GM12878 (cell line): ENCODE measurements at regions not wholly inside any gene's neighbourhood (a gene's known extent, or its start where the extent isn't known, plus 50 kb on each side); places are given as distances from the start of the nearest gene placed in this dataset.

Experiments
- ATAC-seq: fragments of 200-7000 bp; cut with Tn5 transposase; 3 replicates; pipeline ENCODE4 v1.9.1; 2020; ENCODE audit warnings: mild to moderate bottlenecking, moderate library complexity
- BruUV-seq: library from RNA; stranded (reverse); fragments of 400-500 nt; replicated peaks from 2 replicates; lab custom pipeline; 2021; lab: Mats Ljungman, UMichigan
- CTCF ChIA-PET: fragments of 300-600 bp; sonication (Branson Sonifier 250); formaldehyde crosslinking; extraction: SDS; loops from one replicate; lab custom pipeline; 2021; ENCODE audit warnings: inconsistent platforms; lab: Yijun Ruan, JAX
- POLR2A ChIA-PET: fragments of 350-600 bp; formaldehyde crosslinking; extraction: SDS; loops from one replicate; lab custom pipeline; 2021; ENCODE audit warnings: inconsistent platforms; lab: Charles Lee
- RAD21 ChIA-PET: fragments of 300-600 bp; sonication (Branson Sonifier 250); formaldehyde crosslinking; loops from one replicate; lab custom pipeline; 2023; ENCODE audit warnings: antibody characterized with exemption; ENCODE audit not compliant: unreplicated experiment; lab: Charles Lee
- SMC1A ChIA-PET: fragments of 300-600 bp; sonication (Branson Sonifier 250); formaldehyde crosslinking; loops from one replicate; lab custom pipeline; 2023; ENCODE audit not compliant: unreplicated experiment, uncharacterized antibody; lab: Charles Lee
- DNase-seq: peaks from one replicate; pipeline ENCODE4 v3.0.0-alpha.2; 2011; ENCODE audit warnings: low read depth, low spot score
- FAIRE-seq: peaks from 3 replicates; lab custom pipeline; 2011; peaks lifted over from hg19 to GRCh38; lab: Jason Lieb, UNC
- H2AFZ ChIP-seq: 2 replicates; pipeline ENCODE4 v1.6.0; 2011; ENCODE audit warnings: low read depth, low read length, control low read depth; ENCODE audit not compliant: control insufficient read depth
- H3K27ac ChIP-seq: 2 replicates; pipeline ENCODE4 v1.5.1; 2011; ENCODE audit warnings: control low read depth; ENCODE audit not compliant: control insufficient read depth, insufficient read depth
- H3K27me3 ChIP-seq, 2 experiments: replicated peaks in 1 of 2; 2 replicates each; pipeline versions ENCODE4 v1.6.0 to v1.6.1; 2011; ENCODE audit warnings: low read length in 1 of 2; ENCODE audit not compliant: control insufficient read depth in 2 of 2, insufficient read depth in 2 of 2
- H3K36me3 ChIP-seq, 2 experiments: 2 replicates each; pipeline ENCODE4 v1.5.1; 2011; ENCODE audit warnings: low read length in 1 of 2; ENCODE audit not compliant: control insufficient read depth in 2 of 2, insufficient read depth in 2 of 2
- H3K4me1 ChIP-seq: 2 replicates; pipeline ENCODE4 v1.6.1; 2011; ENCODE audit warnings: mild to moderate bottlenecking, low read length, moderate library complexity, mixed read lengths; ENCODE audit not compliant: control insufficient read depth, insufficient read depth
- H3K4me2 ChIP-seq: 2 replicates; pipeline ENCODE4 v1.6.0; 2011; ENCODE audit warnings: control low read depth; ENCODE audit not compliant: control insufficient read depth, insufficient read depth
- H3K4me3 ChIP-seq: fragments of 200-600 bp; sonication (generic); 2 replicates; pipeline ENCODE4 v1.5.1; 2016
- H3K79me2 ChIP-seq: 2 replicates; pipeline ENCODE4 v1.6.0; 2011; ENCODE audit warnings: low read length; ENCODE audit not compliant: control insufficient read depth, insufficient read depth
- H3K9ac ChIP-seq: 2 replicates; pipeline ENCODE4 v1.8.0; 2011; ENCODE audit warnings: low read length, control low read depth, mixed read lengths; ENCODE audit not compliant: control insufficient read depth, insufficient read depth
- H3K9me3 ChIP-seq: replicated peaks from 3 replicates; pipeline ENCODE4 v1.5.1; 2011; ENCODE audit warnings: mild to moderate bottlenecking, low read length; ENCODE audit not compliant: control insufficient read depth, insufficient read depth
- H4K20me1 ChIP-seq: 2 replicates; pipeline ENCODE4 v1.6.0; 2011; ENCODE audit not compliant: control insufficient read depth, insufficient read depth
- ASH2L ChIP-seq: fragments of 300-600, 200-600 bp; sonication (generic); IDR thresholded peaks from 2 replicates; pipeline ENCODE4 v1.6.1; 2017; ENCODE audit warnings: low read depth, mild to moderate bottlenecking, borderline replicate concordance
- CTCF ChIP-seq, 3 experiments: IDR thresholded peaks in 2 of 3; conservative IDR thresholded peaks in 1 of 3; 2 replicates each; pipeline ENCODE4 v1.5.1; 2011; ENCODE audit warnings: low read depth in 3 of 3, low read length in 3 of 3, mild to moderate bottlenecking in 3 of 3, control low read depth in 2 of 3, moderate library complexity in 2 of 3, inconsistent platforms in 1 of 3, mixed read lengths in 1 of 3; ENCODE audit not compliant: control insufficient read depth in 2 of 3, insufficient read depth in 1 of 3; ENCODE audit errors: extremely low read depth in 1 of 3
- DPF2 ChIP-seq: fragments of 450-650 bp; IDR thresholded peaks from 2 replicates; pipeline ENCODE4 v1.6.1; 2017; ENCODE audit warnings: mild to moderate bottlenecking
- FOS ChIP-seq: IDR thresholded peaks from 3 replicates; pipeline ENCODE4 v1.6.1; 2011; ENCODE audit warnings: borderline replicate concordance; ENCODE audit not compliant: insufficient read length; ENCODE audit errors: extremely low read depth
- HSF1 ChIP-seq: fragments of 150-350 bp; IDR thresholded peaks from 2 replicates; pipeline ENCODE4 v1.6.1; 2014; ENCODE audit warnings: mild to moderate bottlenecking, low read depth, low read length
- KAT2A ChIP-seq: conservative IDR thresholded peaks from 2 replicates; pipeline ENCODE4 v1.6.1; 2011; ENCODE audit warnings: low read depth, low read length; ENCODE audit not compliant: control insufficient read depth
- NFYB ChIP-seq: IDR thresholded peaks from 2 replicates; pipeline ENCODE4 v1.6.1; 2011; ENCODE audit warnings: low read depth, mild to moderate bottlenecking, low read length, improper control_type of control experiment, moderate library complexity; ENCODE audit not compliant: insufficient read depth
- PAX5 ChIP-seq: IDR thresholded peaks from 2 replicates; pipeline ENCODE4 v1.6.1; 2011; ENCODE audit warnings: low read depth, low read length, borderline replicate concordance
- RB1 ChIP-seq: fragments of 450-650 bp; formaldehyde crosslinking; IDR thresholded peaks from 2 replicates; pipeline ENCODE4 v1.6.1; 2017; ENCODE audit warnings: mild to moderate bottlenecking, borderline replicate concordance
- REST ChIP-seq: IDR thresholded peaks from 2 replicates; pipeline ENCODE4 v1.6.1; 2012; ENCODE audit warnings: mild to moderate bottlenecking, low read depth, low read length
- RFX5 ChIP-seq: IDR thresholded peaks from 2 replicates; pipeline ENCODE4 v1.6.1; 2011; ENCODE audit warnings: low read depth, low read length, improper control_type of control experiment
- SP1 ChIP-seq: IDR thresholded peaks from one replicate; pipeline ENCODE4 v1.6.1; 2011; ENCODE audit warnings: low read depth, low read length
- SREBF1 ChIP-seq: IDR thresholded peaks from 2 replicates; pipeline ENCODE4 v1.6.1; 2012; ENCODE audit warnings: mild to moderate bottlenecking, low read length
- TBL1XR1 ChIP-seq: IDR thresholded peaks from 2 replicates; pipeline ENCODE4 v1.6.1; 2012; ENCODE audit warnings: low read depth, low read length, improper control_type of control experiment
- ZNF24 ChIP-seq: fragments of 450-650 bp; IDR thresholded peaks from 2 replicates; pipeline ENCODE4 v1.6.1; 2017; ENCODE audit warnings: antibody characterized with exemption, mild to moderate bottlenecking
- ZNF274 ChIP-seq: IDR thresholded peaks from one replicate; pipeline ENCODE4 v1.8.0; 2011; ENCODE audit not compliant: insufficient read length, insufficient read depth
- ZNF384 ChIP-seq: IDR thresholded peaks from 2 replicates; pipeline ENCODE4 v1.6.1; 2012; ENCODE audit warnings: low read depth, mild to moderate bottlenecking, low read length, improper control_type of control experiment, borderline replicate concordance
- WGBS: methylation state at CpG from one replicate; pipeline ENCODE4 v1.1.6; 2016; ENCODE audit warnings: low lambda C conversion rate; ENCODE audit not compliant: insufficient replicate concordance, insufficient coverage; ENCODE audit errors: missing lambda C conversion rate; 5-methylcytosine and 5-hydroxymethylcytosine counted together
- in situ Hi-C: fragments of 300-500 bp; cut with MboI; formaldehyde crosslinking; loops from 9 replicates; pipeline ENCODE4 v1.14.3; 2018; ENCODE audit warnings: mixed read lengths
- intact Hi-C: fragments of 100-400 bp; cut with micrococcal nuclease; formaldehyde crosslinking; loops from one replicate; pipeline ENCODE4 v1.14.2; 2022; ENCODE audit not compliant: unreplicated experiment

GRCh38 chr11:31877863-31878262, 66.7 kb upstream of the PAX6 start:
- intact Hi-C loops (no loop called here), in situ Hi-C loops (no loop called here)
- SMC1A ChIA-PET = no interaction called here
- no peaks in the 10 kb centered on the region for H3K36me3 ChIP-seq
- no peaks in the 10 kb centered on the region for H3K79me2 ChIP-seq
- no TSS peak for BruUV-seq
- WGBS = 49% methylated on average over 3 of the region's 3 CpGs
- FAIRE-seq = no peak
- H2AFZ ChIP-seq = no peak overlapping the region
- no peak overlapping the region for H3K9ac ChIP-seq
- POLR2A ChIA-PET = no interaction called here
- no peak overlapping the region for H3K4me2 ChIP-seq
- no peak overlapping the region for H3K27ac ChIP-seq
- H3K4me3 ChIP-seq = no peak overlapping the region
- RAD21 ChIA-PET = interaction anchor here (1.4 kb wide), 1 partner anchor 81 kb away, joined by 4 read pairs; no protein-coding TSS in a partner anchor
- no peaks in the 10 kb centered on the region for H3K9me3 ChIP-seq
- H3K27me3 ChIP-seq = peaks cover 0 to 4% of the 10 kb centered on the region in 2 experiments; a peak in 2 of 4 replicates
- CTCF ChIA-PET = interaction anchor here (1.6 to 3.3 kb wide), 2 partner anchors 8 to 80 kb away, joined by 8 to 13 read pairs; no protein-coding TSS in a partner anchor
- ATAC-seq = no peak
- TF ChIP-seq SREBF1 (no peak), RFX5 (no peak), RB1 (no peak), FOS (no peak), ZNF24 (no peak), DPF2 (no peak), TBL1XR1 (no peak), NFYB (no peak), PAX5 (no peak), CTCF (IDR thresholded peaks at IDR 0.05 in 2 of 3, conservative IDR thresholded peaks at IDR 0.05 in 1 of 3; ENCODE audit: control insufficient read depth in 2 of 3, extremely low read depth in 1 of 3, insufficient read depth in 1 of 3, low read depth in 3 of 3, low read length in 3 of 3) (no peak), ZNF384 (no peak), ASH2L (no peak), REST (no peak), SP1 (no peak), KAT2A (no peak), ZNF274 (no peak), HSF1 (no peak)
- no peaks in the 10 kb centered on the region for H3K4me1 ChIP-seq
- H4K20me1 ChIP-seq = no peaks in the 10 kb centered on the region
- no peak for DNase-seq
